ENCODE measurements at regions not wholly inside any gene's neighbourhood (a gene's known extent, or its start where the extent isn't known, plus 50 kb on each side); places are given as distances from the start of the nearest gene placed in this dataset.

DNA sequence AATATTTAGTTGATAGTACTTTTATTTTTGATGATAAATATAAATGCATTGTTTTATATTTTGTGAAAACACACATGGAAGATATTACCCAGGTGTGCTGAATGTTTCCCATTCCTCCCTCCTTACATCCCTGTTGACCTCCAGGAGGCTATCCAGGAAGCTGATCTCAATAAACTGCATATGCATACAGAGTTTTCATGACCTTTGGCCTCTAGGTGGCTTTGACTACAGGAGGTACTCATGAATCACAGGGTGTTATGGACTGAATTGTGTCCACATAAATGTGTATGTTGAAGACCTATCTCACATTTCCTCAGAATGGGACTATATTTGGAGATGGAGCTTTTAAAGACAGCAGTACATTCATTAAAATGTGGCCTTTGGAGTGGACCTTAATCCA is 914.9 kb upstream of the NCAM2 start:
- Histone ChIP-seq H3K4me1 (ENCODE audit: control insufficient read depth in 5 of 5, insufficient read depth in 5 of 5, low read length in 5 of 5) (no peaks in the 10 kb centered on the region), H3K9me3 (ENCODE audit: control insufficient read depth in 4 of 4, insufficient read depth in 3 of 4, low read length in 3 of 4) (no peaks in the 10 kb centered on the region), H3K27ac (ENCODE audit: low read depth in 1 of 2, low read length in 1 of 2) (no peak overlapping the region), H3K9ac (ENCODE audit: insufficient read depth in 1 of 2, low read length in 2 of 2) (no peak overlapping the region), H3K27me3 (ENCODE audit: control insufficient read depth in 3 of 3, insufficient read depth in 3 of 3, low read length in 2 of 3) (no peaks in the 10 kb centered on the region), H3K36me3 (ENCODE audit: control insufficient read depth in 4 of 4, insufficient read depth in 4 of 4, low read length in 4 of 4) (no peaks in the 10 kb centered on the region), H3K4me3 (no peak overlapping the region)
- ATAC-seq (ENCODE audit: insufficient read depth, low FRiP score): no peak
- DNase-seq: no peak
- TF ChIP-seq, protein P1, sequence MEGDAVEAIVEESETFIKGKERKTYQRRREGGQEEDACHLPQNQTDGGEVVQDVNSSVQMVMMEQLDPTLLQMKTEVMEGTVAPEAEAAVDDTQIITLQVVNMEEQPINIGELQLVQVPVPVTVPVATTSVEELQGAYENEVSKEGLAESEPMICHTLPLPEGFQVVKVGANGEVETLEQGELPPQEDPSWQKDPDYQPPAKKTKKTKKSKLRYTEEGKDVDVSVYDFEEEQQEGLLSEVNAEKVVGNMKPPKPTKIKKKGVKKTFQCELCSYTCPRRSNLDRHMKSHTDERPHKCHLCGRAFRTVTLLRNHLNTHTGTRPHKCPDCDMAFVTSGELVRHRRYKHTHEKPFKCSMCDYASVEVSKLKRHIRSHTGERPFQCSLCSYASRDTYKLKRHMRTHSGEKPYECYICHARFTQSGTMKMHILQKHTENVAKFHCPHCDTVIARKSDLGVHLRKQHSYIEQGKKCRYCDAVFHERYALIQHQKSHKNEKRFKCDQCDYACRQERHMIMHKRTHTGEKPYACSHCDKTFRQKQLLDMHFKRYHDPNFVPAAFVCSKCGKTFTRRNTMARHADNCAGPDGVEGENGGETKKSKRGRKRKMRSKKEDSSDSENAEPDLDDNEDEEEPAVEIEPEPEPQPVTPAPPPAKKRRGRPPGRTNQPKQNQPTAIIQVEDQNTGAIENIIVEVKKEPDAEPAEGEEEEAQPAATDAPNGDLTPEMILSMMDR (IDR thresholded peaks at IDR 0.05; ENCODE audit: control extremely low read depth, extremely low read depth): no peak

DNA sequence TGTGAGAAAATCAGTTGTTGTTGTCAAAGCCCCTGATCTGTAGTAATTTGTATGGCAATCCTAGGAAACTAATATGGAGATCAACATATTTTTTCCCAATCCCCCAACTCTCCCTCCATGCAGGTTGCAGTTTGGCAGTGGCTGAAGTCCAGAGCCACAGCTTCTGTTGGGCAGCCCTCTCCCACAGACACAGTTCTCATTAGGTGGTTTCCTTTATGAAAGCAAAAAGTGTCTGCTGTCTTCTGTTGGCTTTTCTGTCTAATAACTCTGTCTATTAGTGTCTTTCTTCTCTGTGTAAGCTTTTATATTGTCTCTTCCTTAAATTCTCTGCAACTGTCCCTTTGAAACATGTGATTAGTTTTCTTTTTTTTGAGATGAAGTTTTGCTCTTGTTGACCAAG is 914.3 kb upstream of the NCAM2 start:
- H3K27me3 ChIP-seq (ENCODE audit: control insufficient read depth in 3 of 3, insufficient read depth in 3 of 3, low read length in 2 of 3): no peaks in the 10 kb centered on the region
- no peak overlapping the region for H3K9ac ChIP-seq (ENCODE audit: insufficient read depth in 1 of 2, low read length in 2 of 2)
- H3K27ac ChIP-seq (ENCODE audit: low read depth in 1 of 2, low read length in 1 of 2): no peak overlapping the region
- no peaks in the 10 kb centered on the region for H3K9me3 ChIP-seq (ENCODE audit: control insufficient read depth in 4 of 4, insufficient read depth in 3 of 4, low read length in 3 of 4)
- TF ChIP-seq, protein P1 (IDR thresholded peaks at IDR 0.05; ENCODE audit: control extremely low read depth, extremely low read depth): no peak
- no peaks in the 10 kb centered on the region for H3K36me3 ChIP-seq (ENCODE audit: control insufficient read depth in 4 of 4, insufficient read depth in 4 of 4, low read length in 4 of 4)
- no peak overlapping the region for H3K4me3 ChIP-seq
- H3K4me1 ChIP-seq (ENCODE audit: control insufficient read depth in 5 of 5, insufficient read depth in 5 of 5, low read length in 5 of 5): no peaks in the 10 kb centered on the region
- no peak for DNase-seq
- ATAC-seq (ENCODE audit: insufficient read depth, low FRiP score): no peak

DNA sequence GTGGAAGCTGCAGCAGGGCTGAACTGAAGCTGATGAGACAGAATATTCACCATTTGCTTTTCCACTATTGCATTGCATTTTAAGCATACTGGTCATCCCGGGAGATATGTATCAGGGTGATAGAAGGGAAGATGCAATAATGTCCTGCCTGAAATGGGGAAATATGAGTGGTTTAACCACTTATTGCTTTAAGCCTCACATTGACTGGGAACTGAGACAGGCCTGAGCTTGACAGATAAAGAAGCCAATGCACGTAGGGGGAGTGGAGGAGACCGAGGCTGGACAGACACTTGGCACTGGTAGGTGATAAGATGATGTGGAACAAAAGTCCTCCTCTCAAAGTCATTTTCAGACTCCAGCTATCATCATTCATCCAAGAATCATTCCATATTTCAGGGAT is 911.7 kb upstream of the NCAM2 start:
- no peak overlapping the region for H3K27ac ChIP-seq (ENCODE audit: low read depth in 1 of 2, low read length in 1 of 2)
- WGBS, 2 donors: 80 to 82% methylated on average over 3 of the region's 3 CpGs
- no peak overlapping the region for H3K4me3 ChIP-seq
- TF ChIP-seq, protein P1 (IDR thresholded peaks at IDR 0.05; ENCODE audit: control extremely low read depth, extremely low read depth): no peak
- ATAC-seq (ENCODE audit: insufficient read depth, low FRiP score) (no peak), DNase-seq (no peak)
- no peak overlapping the region for H3K9ac ChIP-seq (ENCODE audit: insufficient read depth in 1 of 2, low read length in 2 of 2)
- no peaks in the 10 kb centered on the region for H3K4me1 ChIP-seq (ENCODE audit: control insufficient read depth in 5 of 5, insufficient read depth in 5 of 5, low read length in 5 of 5)
- no peaks in the 10 kb centered on the region for H3K27me3 ChIP-seq (ENCODE audit: control insufficient read depth in 3 of 3, insufficient read depth in 3 of 3, low read length in 2 of 3)
- no peaks in the 10 kb centered on the region for H3K9me3 ChIP-seq (ENCODE audit: control insufficient read depth in 4 of 4, insufficient read depth in 3 of 4, low read length in 3 of 4)
- H3K36me3 ChIP-seq (ENCODE audit: control insufficient read depth in 4 of 4, insufficient read depth in 4 of 4, low read length in 4 of 4): no peaks in the 10 kb centered on the region

DNA sequence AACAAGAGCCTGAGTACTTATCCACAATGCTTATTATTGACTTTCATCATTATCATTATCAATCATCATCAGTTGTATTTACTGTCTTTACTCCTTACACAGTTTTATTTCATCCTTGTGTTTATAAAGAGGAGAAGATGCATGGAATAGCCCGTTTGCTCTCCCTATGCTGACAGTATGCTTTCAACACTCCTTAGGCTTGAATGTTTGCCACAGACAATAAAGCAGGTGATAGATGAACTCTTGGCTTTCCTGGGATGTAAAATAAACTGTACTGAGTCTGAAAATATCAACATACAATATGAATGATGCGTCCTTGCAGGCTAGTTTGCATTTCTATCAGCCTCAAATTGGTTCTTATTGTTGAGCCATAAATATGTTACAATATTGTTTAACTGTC is 891.8 kb upstream of the NCAM2 start:
- TF ChIP-seq, protein P1 (IDR thresholded peaks at IDR 0.05; ENCODE audit: control extremely low read depth, extremely low read depth): no peak
- no peak overlapping the region for H3K9ac ChIP-seq (ENCODE audit: insufficient read depth in 1 of 2, low read length in 2 of 2)
- ATAC-seq (ENCODE audit: insufficient read depth, low FRiP score) (no peak), DNase-seq (peak in 2 of 3 donors; percentile 2 to 5)
- no peak overlapping the region for H3K27ac ChIP-seq (ENCODE audit: low read depth in 1 of 2, low read length in 1 of 2)
- no peaks in the 10 kb centered on the region for H3K36me3 ChIP-seq (ENCODE audit: control insufficient read depth in 4 of 4, insufficient read depth in 4 of 4, low read length in 4 of 4)
- peaks cover 0 to 4% (median under 1%) of the 10 kb centered on the region in 4 donors for H3K9me3 ChIP-seq (ENCODE audit: control insufficient read depth in 4 of 4, insufficient read depth in 3 of 4, low read length in 3 of 4)
- H3K4me1 ChIP-seq (ENCODE audit: control insufficient read depth in 5 of 5, insufficient read depth in 5 of 5, low read length in 5 of 5): no peaks in the 10 kb centered on the region
- no peaks in the 10 kb centered on the region for H3K27me3 ChIP-seq (ENCODE audit: control insufficient read depth in 3 of 3, insufficient read depth in 3 of 3, low read length in 2 of 3)
- 50 to 74% methylated on average over 2 of the region's 2 CpGs for WGBS, 2 donors
- no peak overlapping the region for H3K4me3 ChIP-seq

Data from lung (tissue), 11 donors.